ENCODE measurements at regions not wholly inside any gene's neighbourhood (a gene's known extent, or its start where the extent isn't known, plus 50 kb on each side); places are given as distances from the start of the nearest gene placed in this dataset.
"Not testable (repeated sequence)": the region's sequence is repeated elsewhere in the genome, so short reads cannot be mapped to it uniquely, and the experiment has no call there.

DNA sequence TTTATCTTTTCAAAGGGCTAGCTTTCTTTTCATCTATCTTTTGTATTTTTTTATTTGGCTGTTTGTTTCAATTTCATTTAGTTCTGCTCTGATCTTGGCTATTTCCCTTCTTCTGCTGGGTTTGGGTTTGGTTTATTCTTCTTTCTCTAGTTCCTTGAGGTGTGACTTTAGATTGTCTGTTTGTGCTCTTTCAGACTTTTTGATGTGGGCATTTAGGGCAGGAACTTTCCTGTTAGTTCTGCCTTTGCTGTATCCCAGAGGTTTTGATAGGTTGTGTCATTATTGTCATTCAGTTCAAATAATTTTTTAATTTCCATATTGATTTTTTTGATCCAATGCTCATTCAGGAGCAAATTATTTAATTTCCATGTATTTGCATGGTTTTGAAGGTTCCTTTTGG lies 325.0 kb downstream of the PTPRC start:
- not testable (repeated sequence) for DNase-seq (ENCODE audit: extremely low read depth, low read depth)

DNA sequence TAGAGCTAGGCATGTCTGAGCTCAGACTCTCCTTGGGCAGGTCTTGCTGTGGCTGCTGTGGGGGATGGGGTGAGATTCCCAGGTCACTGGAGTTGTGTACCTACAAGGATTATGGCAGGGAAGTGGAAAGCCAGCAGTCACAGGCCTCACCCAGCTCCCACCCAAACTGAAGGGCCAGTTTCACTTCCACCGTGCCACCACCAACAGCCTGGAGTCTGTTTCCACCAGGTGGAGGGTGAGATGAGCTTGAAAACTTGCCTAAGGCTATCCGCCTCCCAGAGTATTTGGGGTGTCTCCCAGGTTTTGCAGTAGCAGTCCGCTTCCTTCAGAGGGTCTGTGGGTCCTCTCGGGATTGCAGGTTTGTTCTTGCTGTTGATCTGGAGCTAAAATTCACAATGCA lies 327.7 kb downstream of the PTPRC start:
- no peak for DNase-seq (ENCODE audit: extremely low read depth, low read depth)

DNA sequence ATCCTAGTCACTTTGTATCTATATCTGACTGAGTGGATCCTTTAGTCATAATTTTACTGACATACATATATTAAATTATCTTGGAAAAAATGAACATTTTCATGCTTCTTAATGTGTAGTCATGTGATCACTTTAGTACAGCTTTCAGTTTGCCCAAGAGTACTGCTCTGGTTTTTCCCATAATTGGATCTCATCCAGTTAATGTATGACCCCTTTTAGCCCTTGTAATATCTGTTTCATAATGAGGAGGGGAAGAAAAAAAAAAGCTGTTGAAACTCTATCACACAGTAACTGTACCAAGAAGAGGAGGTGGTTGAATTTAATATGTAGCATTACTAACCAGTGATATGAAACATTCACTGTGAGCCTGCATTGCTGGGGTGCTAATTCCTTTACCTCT lies 328.7 kb downstream of the PTPRC start:
- no peak for DNase-seq (ENCODE audit: extremely low read depth, low read depth)

DNA sequence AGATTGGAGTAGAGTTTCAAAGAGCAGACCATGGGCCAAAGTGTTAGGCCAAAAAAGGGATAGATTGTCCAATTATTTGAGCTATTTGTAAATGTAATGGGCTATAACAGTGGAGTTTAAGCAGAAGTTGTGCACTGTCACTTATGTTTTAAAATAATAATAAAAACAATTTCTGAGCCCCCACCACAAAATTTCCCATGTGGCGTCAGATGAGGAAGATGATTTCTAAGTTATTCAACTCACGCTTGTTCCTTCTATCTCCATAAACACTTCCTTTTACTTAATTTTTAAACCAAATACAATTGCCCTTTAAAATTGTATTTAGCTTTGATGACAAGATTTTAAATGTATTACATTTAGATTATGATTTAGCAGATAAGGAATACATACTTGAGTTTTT lies 330.0 kb downstream of the PTPRC start:
- no peak for DNase-seq (ENCODE audit: extremely low read depth, low read depth)

DNA sequence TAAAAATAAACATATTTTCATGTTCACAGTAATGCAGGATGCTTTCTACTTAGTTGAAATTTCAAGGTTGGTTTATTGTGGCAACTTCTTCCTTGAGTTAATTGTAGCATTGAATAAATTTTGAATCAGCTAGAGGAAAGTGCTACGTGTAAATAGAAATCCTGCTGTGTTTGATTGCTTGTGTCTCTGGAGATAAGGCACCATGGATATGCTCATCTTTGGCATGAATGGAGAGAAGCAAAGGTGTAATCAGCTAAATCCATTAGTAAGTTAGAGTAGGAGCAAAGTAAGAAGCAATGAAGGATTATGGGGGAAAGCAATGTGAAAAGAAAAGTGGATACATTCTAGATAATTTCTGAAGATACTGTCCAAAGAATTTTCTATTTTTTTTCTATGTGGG lies 331.1 kb downstream of the PTPRC start:
- DNase-seq (ENCODE audit: extremely low read depth, low read depth), result no peak

DNA sequence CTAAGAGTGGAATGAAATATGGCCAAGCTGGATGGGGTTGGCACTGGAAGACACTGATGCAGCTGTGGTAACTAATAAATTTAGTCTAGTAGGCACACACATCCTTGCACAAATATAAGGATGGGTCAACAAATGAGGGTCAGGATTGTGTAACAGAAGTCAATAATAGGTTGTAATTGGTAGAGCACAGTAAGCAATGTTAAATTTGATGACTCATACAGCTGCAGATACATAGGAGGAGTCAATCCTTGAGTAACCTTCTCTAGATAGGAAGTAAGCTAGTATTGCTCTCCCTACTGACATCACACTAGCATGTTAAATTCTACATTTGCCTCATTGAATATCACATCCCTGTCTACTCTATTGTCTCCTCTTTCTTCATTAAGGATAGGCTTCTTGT lies 332.1 kb downstream of the PTPRC start:
- peak; percentile 74 for DNase-seq (ENCODE audit: extremely low read depth, low read depth)

DNA sequence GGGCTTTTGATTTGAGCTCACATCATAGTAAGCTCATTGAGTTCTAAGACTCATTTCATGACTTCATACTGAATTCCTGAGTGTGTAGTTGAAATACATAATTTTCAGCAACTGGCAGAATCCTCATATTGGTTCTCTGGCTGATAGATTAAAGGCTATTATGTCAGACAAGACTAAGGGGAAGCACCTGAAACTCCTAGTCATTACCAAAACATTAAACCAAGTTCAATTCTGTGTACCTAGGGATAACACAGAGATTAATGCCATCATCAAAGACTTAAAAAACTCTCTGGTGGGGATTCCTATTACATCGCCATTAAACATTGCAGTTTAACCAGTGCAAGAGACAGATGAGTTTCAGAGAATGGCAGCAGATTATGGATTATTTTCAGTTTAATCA lies 339.1 kb downstream of the PTPRC start:
- DNase-seq (ENCODE audit: extremely low read depth, low read depth), result no peak

DNA sequence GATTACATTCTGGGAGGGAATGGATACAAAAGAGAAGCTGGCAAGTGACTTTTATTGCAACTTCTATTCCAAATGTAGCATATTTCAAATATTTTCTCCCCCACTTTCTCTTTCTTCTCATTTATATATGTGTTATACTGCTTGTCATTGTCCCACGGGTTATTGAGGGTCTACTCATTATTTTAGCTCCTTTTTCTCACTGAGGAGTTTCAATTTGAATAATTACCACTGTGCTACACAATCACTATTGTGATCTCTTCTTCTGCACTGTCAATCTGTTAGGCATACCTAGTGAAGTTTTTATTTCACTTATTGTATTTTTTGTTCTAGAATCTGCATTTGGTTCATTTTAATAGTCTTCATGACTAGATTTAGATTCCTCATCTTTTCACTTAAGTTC lies 339.7 kb downstream of the PTPRC start:
- DNase-seq (ENCODE audit: extremely low read depth, low read depth), result no peak

DNA sequence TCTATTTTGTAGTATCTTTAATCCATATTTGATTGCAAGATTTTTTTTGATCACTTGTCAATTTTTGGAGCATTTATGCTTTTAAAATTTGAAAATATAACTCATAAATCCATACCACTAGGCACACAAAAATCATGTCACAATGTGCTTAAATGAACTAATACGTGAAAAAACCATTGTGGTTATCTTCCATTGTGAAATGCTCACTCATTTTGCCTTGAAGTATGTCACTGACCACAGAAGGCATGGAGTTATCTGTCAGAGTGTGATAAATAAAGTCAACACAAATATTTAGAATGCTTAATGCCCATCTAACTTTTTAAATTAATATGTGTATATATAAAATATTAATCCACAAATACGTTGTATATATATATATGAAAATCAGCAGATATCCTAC lies 347.2 kb downstream of the PTPRC start:
- DNase-seq (ENCODE audit: extremely low read depth, low read depth), result no peak

DNA sequence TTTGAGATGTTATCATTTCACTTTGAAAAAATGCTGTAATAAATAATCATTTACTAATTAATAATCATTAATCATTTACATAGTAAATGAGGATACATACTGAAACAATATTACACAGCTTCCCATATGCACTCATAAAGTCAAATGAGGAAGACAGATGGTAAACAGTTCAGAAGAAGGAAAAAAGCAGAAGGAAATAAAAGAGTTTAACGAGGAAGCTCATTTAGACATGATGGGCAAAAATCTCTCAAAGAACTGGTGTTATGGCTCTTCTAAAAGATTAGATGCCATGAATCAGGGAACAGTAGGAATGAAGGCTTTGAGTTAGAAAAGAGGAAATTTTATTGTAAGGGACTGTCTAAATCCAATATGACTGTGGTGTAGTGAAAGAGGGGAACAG lies 347.6 kb downstream of the PTPRC start:
- no peak for DNase-seq (ENCODE audit: extremely low read depth, low read depth)

DNA sequence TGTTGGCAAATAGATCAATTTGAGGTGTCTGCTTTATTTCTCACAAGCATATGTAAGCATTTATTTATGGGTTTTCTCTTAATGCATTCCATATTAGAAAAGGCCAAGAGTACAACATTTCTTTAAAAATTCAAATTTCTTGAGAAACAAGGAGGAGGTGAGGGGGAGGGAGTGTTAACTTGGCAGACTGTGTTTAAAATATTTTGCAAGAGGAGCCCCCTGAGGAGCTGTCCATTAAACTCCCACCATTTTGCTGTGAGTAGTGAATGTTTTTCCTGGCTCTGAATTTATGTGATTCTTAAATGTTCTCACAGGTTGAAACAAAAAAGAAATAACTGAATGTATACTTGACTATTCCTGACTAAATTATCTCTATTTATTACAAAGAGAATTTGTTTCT lies 363.8 kb downstream of the PTPRC start:
- no peak for DNase-seq (ENCODE audit: extremely low read depth, low read depth)

DNA sequence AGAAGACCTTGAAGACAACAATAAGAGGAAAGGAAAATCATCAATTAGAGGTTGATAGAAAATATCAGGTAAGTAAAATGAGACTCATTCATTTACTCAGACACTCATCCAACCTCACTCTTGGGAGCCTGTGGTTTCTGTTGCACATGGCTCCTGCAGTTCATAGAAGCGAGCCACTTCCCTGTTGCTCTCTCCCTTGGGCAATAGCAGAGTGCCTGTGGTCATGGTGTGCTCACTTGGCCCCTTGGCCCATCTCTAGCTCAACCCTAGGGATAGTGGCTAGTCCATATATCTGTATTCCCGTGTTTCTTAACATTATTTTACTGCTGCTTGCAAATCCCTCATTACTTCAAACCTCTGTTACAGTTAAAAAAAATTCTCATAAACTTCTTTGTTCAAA lies 368.6 kb downstream of the PTPRC start:
- no peak for DNase-seq (ENCODE audit: extremely low read depth, low read depth)

DNA sequence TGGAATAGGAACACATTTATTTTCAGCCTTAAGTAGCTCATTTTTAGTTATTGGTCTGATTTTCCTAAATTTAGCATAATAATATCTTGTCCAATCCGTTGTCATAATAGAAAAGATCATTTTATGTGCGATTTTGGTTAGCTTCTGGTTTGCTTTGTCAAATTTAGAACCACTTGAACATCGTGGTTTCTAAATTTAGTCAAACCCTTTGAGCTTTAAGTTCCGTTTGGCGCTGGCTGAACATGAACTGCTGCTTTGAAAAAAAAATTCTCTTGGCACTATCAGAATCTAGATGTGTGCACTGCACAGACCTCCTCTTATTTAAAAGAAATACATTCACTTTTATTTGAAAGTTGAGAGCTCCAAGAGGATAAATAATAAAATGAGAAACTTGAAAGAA lies 370.6 kb downstream of the PTPRC start:
- no peak for DNase-seq (ENCODE audit: extremely low read depth, low read depth)

DNA sequence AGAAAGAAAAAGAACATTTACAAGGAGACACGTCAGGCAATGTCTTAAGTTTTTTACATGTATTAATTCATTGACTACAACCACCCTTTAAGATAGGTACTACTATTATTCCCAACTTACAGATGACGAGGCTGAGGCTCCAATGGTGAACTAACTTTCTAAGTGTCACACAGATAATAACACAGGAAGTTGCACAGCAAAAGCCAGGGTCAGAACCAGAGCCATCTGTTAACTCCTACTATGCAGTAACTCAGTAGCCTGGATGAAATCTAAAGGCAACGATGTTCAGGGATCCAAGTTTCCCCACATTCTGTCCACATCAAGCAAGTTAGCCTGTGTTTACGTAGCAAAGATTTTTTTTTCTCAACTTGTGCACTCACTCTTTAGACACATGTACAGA lies 371.7 kb downstream of the PTPRC start:
- no peak for DNase-seq (ENCODE audit: extremely low read depth, low read depth)

DNA sequence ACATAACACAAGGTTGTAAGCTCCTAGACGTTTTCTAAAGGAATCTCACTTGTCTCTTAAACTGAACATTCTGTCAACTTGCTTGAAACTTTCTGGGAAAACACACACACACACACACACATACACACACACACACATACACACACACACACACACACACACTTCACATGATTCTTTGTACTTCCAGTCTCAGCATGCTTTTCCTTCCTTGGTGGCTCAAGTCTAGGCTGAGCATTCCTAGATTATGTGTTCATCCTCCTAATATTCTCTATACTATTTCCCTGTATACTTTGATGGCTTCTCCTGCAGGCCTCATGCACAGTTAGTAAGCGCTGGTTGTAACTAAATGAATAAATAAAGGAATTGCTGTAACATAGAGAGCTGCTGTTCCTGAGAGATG lies 372.1 kb downstream of the PTPRC start:
- no peak for DNase-seq (ENCODE audit: extremely low read depth, low read depth)

DNA sequence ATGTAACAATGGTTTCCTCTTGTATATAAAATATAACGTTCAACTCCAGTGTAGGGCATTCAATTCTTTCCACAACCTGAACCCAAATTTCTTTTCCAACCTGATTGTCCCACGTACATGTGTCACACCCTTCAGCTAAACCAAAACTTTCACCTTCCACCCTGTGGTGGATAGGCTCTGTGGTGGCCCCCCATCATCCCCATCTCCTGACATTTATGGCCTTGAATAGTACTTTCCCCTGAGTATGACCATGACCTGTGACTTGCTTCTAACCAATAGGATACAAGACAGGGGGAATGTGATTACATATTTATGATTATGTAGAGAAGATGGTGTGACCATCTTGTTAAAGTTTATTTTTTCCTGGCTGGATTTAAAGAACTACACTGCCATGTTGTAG lies 377.0 kb downstream of the PTPRC start:
- DNase-seq (ENCODE audit: extremely low read depth, low read depth), result no peak

DNA sequence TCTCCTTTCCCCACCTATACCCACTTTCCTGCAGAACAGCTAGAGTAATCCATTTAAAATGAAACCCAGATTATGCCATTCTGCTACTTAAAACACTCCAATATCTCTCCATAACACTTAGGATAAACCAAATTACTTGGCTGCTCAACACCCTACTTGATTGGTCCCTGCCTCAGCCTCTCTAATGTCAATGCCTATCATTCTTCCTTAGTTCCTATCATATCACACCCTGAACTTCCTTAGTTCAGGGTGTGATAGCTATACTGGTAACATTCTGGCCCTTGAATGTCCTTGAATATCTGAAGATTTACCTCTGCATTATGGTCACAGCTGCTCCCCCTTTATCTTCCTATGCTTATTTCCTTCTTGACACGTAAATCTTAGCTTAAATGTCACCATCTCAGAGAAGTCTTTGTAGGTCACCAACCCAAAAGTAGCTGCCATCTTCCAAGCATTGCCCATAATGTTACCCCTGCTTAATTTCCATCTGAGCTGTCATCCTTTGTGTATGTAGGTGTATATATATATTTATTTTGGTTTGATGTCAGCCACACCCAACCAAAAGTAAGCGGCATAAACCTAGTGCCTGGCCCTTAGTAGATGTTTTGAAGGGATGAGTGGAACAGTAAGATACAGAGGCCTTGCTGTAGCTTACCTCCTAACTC lies 379.8 kb downstream of the PTPRC start:
- DNase-seq (ENCODE audit: extremely low read depth, low read depth), result no peak

DNA sequence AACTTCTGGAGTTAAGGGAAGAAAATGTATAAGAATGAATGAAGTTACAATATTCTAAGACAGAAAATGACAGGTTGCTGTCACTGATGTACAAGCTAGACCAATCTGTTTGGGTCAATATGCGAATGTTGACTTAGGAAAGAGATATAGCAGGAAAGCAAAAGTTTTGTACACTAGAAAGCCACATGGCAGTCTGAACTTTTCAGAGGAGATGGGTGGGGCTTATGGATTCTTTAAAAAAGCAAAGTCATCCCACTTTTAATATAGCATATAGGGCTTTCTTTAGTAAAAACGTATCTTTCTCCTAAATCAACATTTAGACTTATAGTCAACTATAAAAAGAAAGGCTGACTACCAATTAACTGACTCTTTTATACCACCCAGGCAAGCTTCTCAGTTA lies 381.2 kb downstream of the PTPRC start:
- DNase-seq (ENCODE audit: extremely low read depth, low read depth), result peak; percentile 18

DNA sequence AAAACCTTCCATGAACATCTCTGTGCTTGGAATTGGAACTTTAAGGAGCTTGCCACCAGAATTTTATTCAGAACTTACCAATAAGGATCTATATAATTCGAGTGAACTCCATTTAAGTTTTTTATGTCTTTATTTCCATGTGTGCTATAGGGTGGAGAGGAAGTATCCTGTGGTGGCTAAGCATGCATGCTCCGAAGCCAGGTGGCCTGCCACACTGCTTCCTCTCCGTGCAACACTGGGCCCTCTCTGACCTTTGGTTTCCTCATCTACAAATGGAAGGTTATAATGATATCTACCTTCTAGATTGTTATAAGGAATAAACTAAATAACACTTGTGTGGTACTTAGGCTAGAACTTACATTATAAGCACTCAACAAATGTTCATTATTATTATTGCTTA lies 382.1 kb downstream of the PTPRC start:
- no peak for DNase-seq (ENCODE audit: extremely low read depth, low read depth)

DNA sequence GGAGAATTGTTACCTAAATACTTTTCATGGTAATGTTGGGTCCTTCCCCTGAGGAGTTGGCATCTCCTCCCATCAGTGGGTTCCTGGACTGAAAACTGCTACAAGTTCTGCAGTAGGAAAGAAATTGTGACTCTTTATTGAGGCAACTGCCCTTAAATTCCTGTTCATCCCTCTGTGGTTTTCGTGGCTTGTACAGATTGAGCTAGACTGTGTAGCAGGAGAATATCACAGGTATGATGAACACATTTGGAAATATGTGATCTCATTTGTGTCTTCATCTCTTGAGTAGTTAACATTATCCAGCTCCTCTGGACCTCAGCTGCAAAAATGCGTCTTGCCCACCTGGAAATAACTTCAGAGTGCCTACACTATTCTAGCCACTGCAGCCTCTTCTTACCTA lies 390.6 kb downstream of the PTPRC start:
- no peak for DNase-seq (ENCODE audit: extremely low read depth, low read depth)

DNA sequence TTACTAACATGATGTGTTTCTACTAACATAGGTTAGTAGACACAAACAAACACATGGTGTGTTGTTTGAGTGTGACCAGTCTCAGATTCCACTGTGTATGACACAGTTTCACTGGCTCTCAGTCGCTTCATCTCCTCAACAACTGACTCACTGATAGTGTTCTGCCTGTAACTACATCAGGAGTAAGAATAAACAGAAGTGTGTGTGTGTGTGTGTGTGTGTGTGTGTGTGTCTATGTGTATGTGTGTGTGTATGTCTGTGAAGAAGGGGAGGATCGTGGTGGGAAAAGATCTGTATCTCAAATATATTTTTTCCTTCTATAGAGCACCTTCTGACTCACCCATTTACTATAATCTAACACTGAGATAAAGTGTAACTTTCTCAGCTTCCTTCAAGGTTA lies 391.0 kb downstream of the PTPRC start:
- no peak for DNase-seq (ENCODE audit: extremely low read depth, low read depth)

DNA sequence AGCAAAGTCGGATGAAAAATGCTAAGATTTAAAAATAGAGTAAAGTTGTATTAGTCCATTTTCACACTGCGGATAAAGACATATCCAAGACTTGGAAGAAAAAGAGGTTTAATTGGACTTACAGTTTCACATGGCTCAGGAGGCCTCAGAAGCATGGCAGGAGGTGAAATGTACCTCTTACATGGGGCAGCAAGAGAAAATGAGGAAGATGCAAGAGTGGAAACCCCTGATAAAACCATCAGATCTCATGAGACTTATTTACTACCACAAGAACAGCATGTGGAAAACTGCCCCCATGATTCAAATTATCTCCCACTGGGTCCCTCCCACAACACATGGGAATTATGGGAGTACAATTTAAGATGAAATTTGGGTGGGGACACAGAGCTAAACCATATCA lies 391.7 kb downstream of the PTPRC start:
- not testable (repeated sequence) for DNase-seq (ENCODE audit: extremely low read depth, low read depth)

DNA sequence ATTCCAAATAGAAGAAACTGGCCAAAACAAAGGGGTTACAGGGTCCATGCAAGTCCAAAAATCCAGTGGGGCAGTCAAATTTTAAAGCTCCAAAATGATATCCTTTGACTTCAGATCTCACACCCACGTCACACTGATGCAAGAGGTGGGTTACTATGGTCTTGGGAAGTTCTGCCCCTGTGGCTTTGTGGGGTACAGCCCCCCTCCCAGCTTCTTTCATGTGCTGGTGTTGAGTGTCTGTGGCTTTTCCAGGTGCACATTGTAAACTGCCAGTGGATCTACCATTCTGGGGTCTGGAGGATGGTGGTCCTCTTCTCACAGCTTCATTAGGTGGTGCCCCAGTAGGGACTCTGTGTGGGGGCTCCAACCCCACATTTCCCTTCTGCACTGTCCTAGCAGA lies 392.3 kb downstream of the PTPRC start:
- not testable (repeated sequence) for DNase-seq (ENCODE audit: extremely low read depth, low read depth)
